ENCODE measurements at regions not wholly inside any gene's neighbourhood (a gene's known extent, or its start where the extent isn't known, plus 50 kb on each side); places are given as distances from the start of the nearest gene placed in this dataset.

GRCh38 chr20:54874718-54875117 lies 399.3 kb downstream of the DOK5 start:
- Histone ChIP-seq H3K4me3 (replicated peaks in 1 of 4; ENCODE audit: control extremely low read depth in 1 of 4, insufficient read depth in 1 of 4, low read depth in 3 of 4, low read length in 4 of 4) (no peak overlapping the region), H3K9me3 (ENCODE audit: control insufficient read depth, insufficient read depth, low read depth, low read length) (no peaks in the 10 kb centered on the region), H3K27ac (ENCODE audit: insufficient read depth, low read length) (no peak overlapping the region), H2AFZ (ENCODE audit: low read length) (no peak overlapping the region), H3K4me1 (ENCODE audit: control insufficient read depth, extremely low read depth, insufficient read depth, low read length) (no peaks in the 10 kb centered on the region), H3K36me3 (ENCODE audit: control insufficient read depth, insufficient read depth, low read length) (no peaks in the 10 kb centered on the region), H3K4me2 (ENCODE audit: extremely low read depth, insufficient read depth, low read length) (no peak overlapping the region), H3K9ac (ENCODE audit: insufficient read depth, low read length) (no peak overlapping the region), H3K27me3 (ENCODE audit: control insufficient read depth, insufficient read depth, low read length) (no peaks in the 10 kb centered on the region), H3K79me2 (ENCODE audit: control insufficient read depth, insufficient read depth, low read length) (no peaks in the 10 kb centered on the region), H4K20me1 (ENCODE audit: control insufficient read depth, extremely low read depth, insufficient read depth, low read length) (no peaks in the 10 kb centered on the region)
- TF ChIP-seq, protein P1, sequence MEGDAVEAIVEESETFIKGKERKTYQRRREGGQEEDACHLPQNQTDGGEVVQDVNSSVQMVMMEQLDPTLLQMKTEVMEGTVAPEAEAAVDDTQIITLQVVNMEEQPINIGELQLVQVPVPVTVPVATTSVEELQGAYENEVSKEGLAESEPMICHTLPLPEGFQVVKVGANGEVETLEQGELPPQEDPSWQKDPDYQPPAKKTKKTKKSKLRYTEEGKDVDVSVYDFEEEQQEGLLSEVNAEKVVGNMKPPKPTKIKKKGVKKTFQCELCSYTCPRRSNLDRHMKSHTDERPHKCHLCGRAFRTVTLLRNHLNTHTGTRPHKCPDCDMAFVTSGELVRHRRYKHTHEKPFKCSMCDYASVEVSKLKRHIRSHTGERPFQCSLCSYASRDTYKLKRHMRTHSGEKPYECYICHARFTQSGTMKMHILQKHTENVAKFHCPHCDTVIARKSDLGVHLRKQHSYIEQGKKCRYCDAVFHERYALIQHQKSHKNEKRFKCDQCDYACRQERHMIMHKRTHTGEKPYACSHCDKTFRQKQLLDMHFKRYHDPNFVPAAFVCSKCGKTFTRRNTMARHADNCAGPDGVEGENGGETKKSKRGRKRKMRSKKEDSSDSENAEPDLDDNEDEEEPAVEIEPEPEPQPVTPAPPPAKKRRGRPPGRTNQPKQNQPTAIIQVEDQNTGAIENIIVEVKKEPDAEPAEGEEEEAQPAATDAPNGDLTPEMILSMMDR (conservative IDR thresholded peaks at IDR 0.05 in 1 of 2, IDR thresholded peaks at IDR 0.05 in 1 of 2; ENCODE audit: low read depth in 1 of 2, low read length in 2 of 2), result no peak
- TF ChIP-seq EZH2 (IDR thresholded peaks at IDR 0.05; ENCODE audit: low read length, missing control alignments), result no peak
- DNase-seq (ENCODE audit: low read depth in 2 of 2), result no peak

DNA sequence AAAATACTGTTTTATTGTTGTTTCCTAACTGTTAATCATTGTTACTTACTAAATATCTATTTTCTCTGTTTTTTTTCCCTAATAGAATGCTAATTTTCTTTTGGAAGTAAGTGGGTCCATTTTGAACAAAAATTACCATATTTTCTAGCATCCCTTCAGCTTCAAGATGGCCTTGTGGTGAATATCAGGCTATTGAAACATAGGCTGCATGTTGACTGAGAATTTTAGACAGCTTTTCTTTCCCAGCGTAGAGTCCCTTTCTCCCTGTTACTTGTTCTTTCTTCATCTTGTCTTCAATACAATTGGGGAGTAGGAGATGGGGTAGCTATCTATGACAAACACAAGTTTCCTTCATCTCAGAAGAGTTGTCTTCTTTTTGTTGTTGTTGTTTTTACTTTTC lies 397.0 kb downstream of the DOK5 start:
- no peaks in the 10 kb centered on the region for H4K20me1 ChIP-seq (ENCODE audit: control insufficient read depth, extremely low read depth, insufficient read depth, low read length)

GRCh38 chr20:54869765-54870164 lies 394.4 kb downstream of the DOK5 start:
- Histone ChIP-seq H4K20me1 (ENCODE audit: control insufficient read depth, extremely low read depth, insufficient read depth, low read length) (no peaks in the 10 kb centered on the region), H3K36me3 (ENCODE audit: control insufficient read depth, insufficient read depth, low read length) (no peaks in the 10 kb centered on the region), H3K4me2 (ENCODE audit: extremely low read depth, insufficient read depth, low read length) (no peak overlapping the region), H3K27ac (ENCODE audit: insufficient read depth, low read length) (no peak overlapping the region), H3K4me3 (replicated peaks in 1 of 4; ENCODE audit: control extremely low read depth in 1 of 4, insufficient read depth in 1 of 4, low read depth in 3 of 4, low read length in 4 of 4) (no peak overlapping the region), H3K9me3 (ENCODE audit: control insufficient read depth, insufficient read depth, low read depth, low read length) (no peaks in the 10 kb centered on the region), H3K79me2 (ENCODE audit: control insufficient read depth, insufficient read depth, low read length) (no peaks in the 10 kb centered on the region), H2AFZ (ENCODE audit: low read length) (no peak overlapping the region), H3K27me3 (ENCODE audit: control insufficient read depth, insufficient read depth, low read length) (no peaks in the 10 kb centered on the region), H3K4me1 (ENCODE audit: control insufficient read depth, extremely low read depth, insufficient read depth, low read length) (no peaks in the 10 kb centered on the region), H3K9ac (ENCODE audit: insufficient read depth, low read length) (no peak overlapping the region)
- DNase-seq (ENCODE audit: low read depth in 2 of 2), result no peak
- TF ChIP-seq, protein P1 (conservative IDR thresholded peaks at IDR 0.05 in 1 of 2, IDR thresholded peaks at IDR 0.05 in 1 of 2; ENCODE audit: low read depth in 1 of 2, low read length in 2 of 2), result no peak
- TF ChIP-seq EZH2 (IDR thresholded peaks at IDR 0.05; ENCODE audit: low read length, missing control alignments), result no peak

More for the DNA sequence above, 397.0 kb downstream of the DOK5 start:
- H3K27ac ChIP-seq (ENCODE audit: insufficient read depth, low read length), result no peak overlapping the region
- no peaks in the 10 kb centered on the region for H3K36me3 ChIP-seq (ENCODE audit: control insufficient read depth, insufficient read depth, low read length)
- H3K9ac ChIP-seq (ENCODE audit: insufficient read depth, low read length), result no peak overlapping the region
- no peaks in the 10 kb centered on the region for H3K79me2 ChIP-seq (ENCODE audit: control insufficient read depth, insufficient read depth, low read length)
- no peaks in the 10 kb centered on the region for H3K9me3 ChIP-seq (ENCODE audit: control insufficient read depth, insufficient read depth, low read depth, low read length)
- no peak overlapping the region for H2AFZ ChIP-seq (ENCODE audit: low read length)
- H3K4me2 ChIP-seq (ENCODE audit: extremely low read depth, insufficient read depth, low read length), result no peak overlapping the region
- TF ChIP-seq, protein P1 (conservative IDR thresholded peaks at IDR 0.05 in 1 of 2, IDR thresholded peaks at IDR 0.05 in 1 of 2; ENCODE audit: low read depth in 1 of 2, low read length in 2 of 2), result no peak
- TF ChIP-seq EZH2 (IDR thresholded peaks at IDR 0.05; ENCODE audit: low read length, missing control alignments), result no peak
- DNase-seq (ENCODE audit: low read depth in 2 of 2), result no peak
- no peaks in the 10 kb centered on the region for H3K4me1 ChIP-seq (ENCODE audit: control insufficient read depth, extremely low read depth, insufficient read depth, low read length)
- H3K27me3 ChIP-seq (ENCODE audit: control insufficient read depth, insufficient read depth, low read length), result no peaks in the 10 kb centered on the region
- no peak overlapping the region for H3K4me3 ChIP-seq (replicated peaks in 1 of 4; ENCODE audit: control extremely low read depth in 1 of 4, insufficient read depth in 1 of 4, low read depth in 3 of 4, low read length in 4 of 4)

Data from fibroblast of lung (primary cell).